IPS-11a (cell line): ENCODE measurements at regions not wholly inside any gene's neighbourhood (a gene's known extent, or its start where the extent isn't known, plus 50 kb on each side); places are given as distances from the start of the nearest gene placed in this dataset.

ENCODE experiments used
- H3K4me3 ChIP-seq: one replicate; pipeline ENCODE4 v1.5.1; 2013; ENCODE audit warnings: low read depth, low read length, control low read depth

GRCh38 chr7:110322796-110323195, 768.1 kb upstream of the LRRN3 start:
- H3K4me3 ChIP-seq = no peak overlapping the region

- no peak overlapping the region for H3K4me3 ChIP-seq
Observed at GRCh38 chr7:110326966-110327365, 764.0 kb upstream of the LRRN3 start.

GRCh38 chr7:110336423-110336822, 754.5 kb upstream of the LRRN3 start:
- no peak overlapping the region for H3K4me3 ChIP-seq

DNA sequence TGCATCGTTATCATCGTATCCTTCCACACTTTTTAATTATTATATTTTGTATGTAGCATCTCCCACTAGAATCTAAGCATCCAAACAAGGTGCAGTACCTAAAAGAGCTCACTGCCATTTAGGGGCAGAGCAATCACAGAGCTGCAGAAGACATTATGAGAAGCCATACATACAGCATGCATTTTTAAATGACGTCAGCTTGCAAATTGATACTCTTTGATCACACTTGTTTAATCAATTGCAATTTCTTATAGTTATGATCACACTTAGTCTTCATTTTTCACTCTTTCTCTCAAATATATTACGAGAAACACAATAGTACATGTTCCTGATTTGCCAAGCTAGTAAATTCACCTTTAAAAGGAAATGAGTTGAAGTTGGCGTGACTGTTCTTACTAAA, 753.3 kb upstream of the LRRN3 start:
- H3K4me3 ChIP-seq = no peak overlapping the region

- H3K4me3 ChIP-seq = no peak overlapping the region
Observed at GRCh38 chr7:110347081-110347480, 743.8 kb upstream of the LRRN3 start.

- H3K4me3 ChIP-seq = no peak overlapping the region
Observed at GRCh38 chr7:110356438-110356837, 734.5 kb upstream of the LRRN3 start.

DNA sequence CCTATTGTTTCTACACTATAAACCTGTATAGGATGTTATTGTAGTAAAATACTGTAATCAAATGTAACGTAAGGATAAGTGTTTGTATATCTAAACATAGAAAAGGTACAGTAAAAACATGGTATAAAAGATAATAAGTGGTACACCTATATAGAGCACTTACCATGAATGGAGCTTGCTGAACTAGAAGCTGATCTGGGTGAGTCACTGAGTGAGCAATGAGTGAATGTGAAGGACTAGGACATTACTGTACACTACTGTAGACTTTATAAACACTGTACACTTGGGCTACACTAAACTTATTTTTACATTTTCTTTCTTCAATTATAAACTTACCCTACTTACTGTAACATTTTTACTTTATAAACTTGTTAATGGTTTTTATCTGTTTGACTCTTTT, 732.9 kb upstream of the LRRN3 start:
- H3K4me3 ChIP-seq = no peak overlapping the region

GRCh38 chr7:110371709-110372108, 719.2 kb upstream of the LRRN3 start:
- H3K4me3 ChIP-seq = no peak overlapping the region

- H3K4me3 ChIP-seq = no peak overlapping the region
Observed at GRCh38 chr7:110372685-110373084, 718.2 kb upstream of the LRRN3 start.

DNA sequence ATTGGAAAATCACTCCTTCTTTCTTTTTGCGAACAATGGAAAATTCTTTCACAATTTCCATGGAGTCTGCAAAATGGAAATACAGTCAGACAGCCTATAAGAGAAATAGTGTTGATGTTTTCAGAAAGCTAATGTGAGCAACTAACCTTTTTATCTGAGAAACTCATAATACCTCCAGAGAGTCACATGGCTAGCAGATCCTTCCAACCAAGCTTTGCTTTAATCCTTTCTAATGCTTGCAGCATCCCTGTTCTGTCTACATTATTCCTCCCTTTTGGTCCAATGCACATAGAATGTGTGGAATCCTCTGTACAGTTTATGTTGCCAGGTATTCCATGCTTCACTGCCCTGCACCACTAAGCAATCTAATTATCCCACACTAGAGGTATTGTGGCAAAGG, 717.5 kb upstream of the LRRN3 start:
- H3K4me3 ChIP-seq = no peak overlapping the region

GRCh38 chr7:110373859-110374258, 717.1 kb upstream of the LRRN3 start:
- no peak overlapping the region for H3K4me3 ChIP-seq

DNA sequence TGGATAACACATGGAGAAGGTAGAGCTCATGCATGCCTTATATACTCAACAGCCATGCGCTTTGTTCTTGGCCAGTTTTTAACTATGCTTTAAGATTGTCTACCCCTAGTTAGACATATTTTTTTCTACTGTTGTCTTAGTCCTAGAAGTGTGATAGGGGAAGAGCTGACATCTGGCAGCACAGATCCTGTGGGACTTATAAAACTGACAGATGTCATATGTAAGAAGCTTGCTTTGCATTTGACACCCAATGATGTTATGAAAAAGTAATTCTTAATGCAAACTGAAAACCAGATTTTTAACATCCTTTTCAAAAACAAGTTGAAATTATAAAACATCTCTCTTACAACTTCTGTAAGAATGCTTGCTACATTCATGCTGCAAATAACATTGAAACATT, 715.9 kb upstream of the LRRN3 start:
- no peak overlapping the region for H3K4me3 ChIP-seq

- H3K4me3 ChIP-seq = no peak overlapping the region
Observed at GRCh38 chr7:110382736-110383135, 708.2 kb upstream of the LRRN3 start.

DNA sequence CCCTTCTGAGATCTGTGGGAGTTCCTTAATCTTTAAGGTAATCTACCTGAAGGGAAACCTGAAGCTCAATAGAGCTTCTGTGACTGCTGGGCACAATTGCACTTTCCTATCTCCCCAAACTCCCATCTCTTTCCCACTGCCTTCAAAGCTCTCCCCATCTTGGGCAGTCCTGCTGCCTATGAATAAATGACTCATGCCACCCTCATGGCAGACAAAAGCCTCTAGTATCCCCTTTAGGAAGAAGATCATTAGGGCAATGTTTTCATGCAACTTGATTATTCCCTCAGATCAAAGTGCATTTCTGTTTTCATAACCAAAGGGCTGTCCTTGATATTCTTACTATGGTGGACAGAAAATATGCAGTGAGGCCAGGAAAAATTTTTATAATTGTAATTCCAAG, 704.9 kb upstream of the LRRN3 start:
- no peak overlapping the region for H3K4me3 ChIP-seq

- no peak overlapping the region for H3K4me3 ChIP-seq
Observed at GRCh38 chr7:110386913-110387312, 704.0 kb upstream of the LRRN3 start.

- H3K4me3 ChIP-seq = no peak overlapping the region
Observed at GRCh38 chr7:110387689-110388088, 703.2 kb upstream of the LRRN3 start.

- no peak overlapping the region for H3K4me3 ChIP-seq
Observed at GRCh38 chr7:110388457-110388856, 702.5 kb upstream of the LRRN3 start.

DNA sequence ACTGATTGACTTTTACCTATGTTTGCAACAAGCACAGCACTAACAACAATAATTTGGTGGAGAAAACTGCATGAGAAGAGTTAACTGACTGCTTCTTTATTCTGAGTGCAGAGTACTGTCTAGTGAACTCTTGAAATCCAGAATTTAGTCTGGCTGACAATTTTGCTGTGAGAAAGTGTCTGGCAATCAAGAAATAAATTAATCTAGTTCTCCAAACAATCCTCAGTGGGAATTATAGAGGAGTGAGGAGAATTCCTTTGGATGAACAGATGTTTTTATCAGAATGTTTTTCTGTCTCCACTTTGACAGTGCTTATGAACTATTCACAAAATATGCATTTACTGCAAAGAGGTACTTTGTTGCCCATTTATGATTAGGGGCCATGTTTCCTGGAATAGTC, 694.9 kb upstream of the LRRN3 start:
- no peak overlapping the region for H3K4me3 ChIP-seq

DNA sequence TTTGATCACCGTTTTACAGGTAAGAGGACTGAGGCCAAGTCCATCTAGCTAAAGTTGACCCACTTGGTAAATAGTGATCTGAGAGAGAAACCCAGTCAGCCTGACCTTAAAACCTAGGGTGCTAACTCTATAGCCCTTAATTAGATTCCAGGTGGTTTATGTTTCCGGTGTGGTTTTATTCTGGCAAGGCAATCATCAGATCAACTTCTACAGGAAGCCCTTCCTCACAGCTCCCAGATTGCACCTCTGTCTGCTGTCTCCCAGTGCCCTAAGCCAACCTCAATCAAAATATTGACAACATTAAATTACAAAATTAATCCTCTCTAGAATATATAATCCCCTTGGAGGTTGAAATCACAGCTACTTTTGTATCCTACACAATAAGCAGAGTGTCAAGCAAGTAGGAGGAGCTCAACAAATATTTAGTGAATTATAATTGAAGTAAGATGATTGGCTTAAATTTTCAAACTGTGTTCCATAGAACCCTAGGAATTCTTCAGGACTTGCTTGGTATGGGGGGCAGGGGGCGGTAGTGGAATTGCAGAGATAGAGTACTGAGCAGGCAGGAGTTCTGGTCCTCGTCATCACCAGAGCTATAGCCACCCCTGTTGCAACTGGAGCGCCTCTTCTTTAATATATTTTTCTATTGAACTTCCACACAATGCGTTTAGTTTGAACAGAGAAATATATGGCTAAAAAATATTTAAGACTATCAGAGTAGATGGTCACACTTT, 692.8 kb upstream of the LRRN3 start:
- no peak overlapping the region for H3K4me3 ChIP-seq

- no peak overlapping the region for H3K4me3 ChIP-seq
Observed at GRCh38 chr7:110399421-110399820, 691.5 kb upstream of the LRRN3 start.

- no peak overlapping the region for H3K4me3 ChIP-seq
Observed at GRCh38 chr7:110400411-110400810, 690.5 kb upstream of the LRRN3 start.

GRCh38 chr7:110407242-110407641, 683.7 kb upstream of the LRRN3 start:
- no peak overlapping the region for H3K4me3 ChIP-seq

- H3K4me3 ChIP-seq = no peak overlapping the region
Observed at GRCh38 chr7:110407706-110408105, 683.2 kb upstream of the LRRN3 start.
